HG03139 (cell line): ENCODE measurements at regions not wholly inside any gene's neighbourhood (a gene's known extent, or its start where the extent isn't known, plus 50 kb on each side); places are given as distances from the start of the nearest gene placed in this dataset.

Experiments
- ATAC-seq: cut with Tn5 transposase; IDR thresholded peaks from one replicate; pipeline ENCODE4 v1.9.1; 2021; ENCODE audit not compliant: unreplicated experiment

DNA sequence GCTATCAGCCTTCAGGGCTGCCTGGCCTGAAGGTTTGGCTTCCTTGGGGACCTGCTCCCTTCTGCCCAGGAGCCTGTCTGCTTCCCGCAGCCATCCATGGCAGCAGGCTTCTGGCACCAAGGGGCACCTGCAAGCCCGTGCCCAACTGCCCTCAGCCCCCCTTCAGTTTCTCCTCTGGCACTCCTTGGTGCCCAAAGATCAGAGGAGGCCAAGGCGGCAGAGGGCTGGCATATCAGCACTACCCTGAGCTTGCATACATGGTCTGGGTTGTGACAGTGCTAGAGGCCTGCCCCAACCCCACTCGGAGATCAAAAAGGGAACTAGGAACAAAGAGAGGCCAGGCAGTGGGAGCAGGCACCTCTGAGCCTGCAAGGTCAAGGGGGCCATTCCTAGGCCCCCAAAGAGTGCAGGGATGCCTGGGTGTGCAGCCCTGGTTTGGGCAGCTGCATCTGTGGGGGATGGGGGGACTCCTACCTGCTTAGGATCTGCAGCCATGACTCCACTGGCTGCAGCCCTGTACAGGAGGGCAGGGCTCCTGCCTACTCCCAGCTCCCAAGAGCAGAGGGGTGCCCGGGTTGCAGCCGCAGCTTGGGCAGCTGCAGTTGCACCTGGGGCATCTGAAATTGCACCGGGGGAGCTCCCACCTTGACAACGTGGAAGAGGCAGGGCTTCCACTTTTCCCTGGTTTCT lies 76.2 kb upstream of the TP63 start:
- no peak for ATAC-seq

DNA sequence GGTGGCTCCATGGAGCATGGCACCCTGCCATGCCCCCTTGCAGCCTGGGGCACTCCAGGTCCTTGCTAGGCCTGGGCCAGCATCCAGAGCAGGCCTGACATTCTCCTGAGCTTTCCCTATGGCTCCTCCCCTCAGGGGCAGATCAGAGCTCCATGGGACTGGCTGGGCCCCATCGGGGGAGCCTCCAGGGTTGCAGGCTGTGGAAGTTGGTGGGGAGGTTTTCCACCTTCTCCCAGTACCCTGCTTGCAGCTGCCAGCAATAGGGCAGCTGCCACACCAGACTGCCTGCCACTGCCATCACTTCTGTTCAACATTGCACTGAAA lies 75.7 kb upstream of the TP63 start:
- no peak for ATAC-seq

DNA sequence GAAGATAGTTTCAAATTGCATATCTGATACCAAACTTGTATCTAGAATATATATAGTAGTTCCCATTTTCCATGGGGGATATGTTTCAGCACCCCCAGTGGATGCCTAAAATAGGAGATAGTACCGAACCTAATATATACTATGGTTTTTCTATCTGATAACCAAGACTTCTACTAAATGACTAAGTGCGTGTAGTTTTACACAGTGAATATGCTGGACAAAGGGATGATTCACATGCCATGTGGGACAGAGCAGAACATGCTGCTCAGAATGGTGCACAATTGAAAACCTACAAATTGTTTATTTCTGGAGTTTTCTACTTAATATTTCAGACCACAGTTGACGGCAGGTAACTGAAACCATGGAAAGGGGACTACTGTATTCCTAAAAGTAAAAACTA lies 73.4 kb upstream of the TP63 start:
- ATAC-seq = no peak

DNA sequence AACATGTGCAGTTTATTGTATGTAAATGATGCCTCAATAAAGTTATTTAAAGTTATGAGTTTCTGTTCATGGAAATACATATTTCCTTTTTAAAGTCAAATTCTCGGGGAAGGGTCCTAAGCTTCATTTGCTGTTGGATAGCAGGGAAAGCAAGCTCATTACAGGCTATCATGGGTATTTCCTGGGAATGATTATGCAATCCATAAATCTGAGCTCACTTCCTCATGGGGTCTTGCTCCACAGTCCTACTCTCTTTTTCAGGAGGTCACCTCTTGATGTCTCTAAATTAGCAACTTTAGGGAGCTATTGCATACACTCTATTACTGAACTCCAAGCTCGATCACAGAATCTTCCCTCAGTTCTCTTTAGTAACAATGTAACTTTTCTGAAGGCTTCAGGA lies 69.9 kb upstream of the TP63 start:
- ATAC-seq = no peak

DNA sequence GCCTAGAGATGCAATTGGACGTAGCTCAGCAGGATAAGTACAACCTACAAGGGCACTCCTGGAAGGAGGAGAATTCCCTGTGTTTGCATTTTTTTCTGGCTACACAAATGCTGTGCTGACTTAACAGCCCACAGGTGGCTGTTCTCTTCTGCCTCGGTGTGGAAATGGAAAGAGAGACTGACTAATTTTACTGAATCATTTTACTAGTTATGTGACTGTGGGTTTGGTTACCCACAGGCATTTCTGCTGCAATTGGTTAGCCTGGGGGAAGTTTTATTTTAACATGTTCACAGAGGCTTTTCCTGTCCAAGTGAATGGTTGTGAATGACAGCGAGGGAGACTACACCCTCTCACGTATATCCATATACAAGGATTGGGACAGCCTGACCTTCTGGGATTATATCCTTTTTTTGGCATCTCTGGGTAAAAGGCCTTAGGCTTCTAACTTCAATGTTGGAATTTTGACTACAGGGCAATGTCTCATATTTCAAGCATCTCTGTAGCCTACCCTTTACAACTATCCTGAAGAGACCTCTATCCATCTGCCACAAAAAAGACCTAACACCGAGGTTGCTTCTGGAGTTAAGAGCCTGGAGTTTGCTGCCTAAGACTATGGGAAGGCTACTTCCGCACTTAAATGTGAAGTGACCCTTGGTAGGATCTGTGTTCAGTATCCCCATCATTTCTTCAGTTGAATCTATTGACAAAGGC lies 67.2 kb upstream of the TP63 start:
- peak; percentile 78 for ATAC-seq

DNA sequence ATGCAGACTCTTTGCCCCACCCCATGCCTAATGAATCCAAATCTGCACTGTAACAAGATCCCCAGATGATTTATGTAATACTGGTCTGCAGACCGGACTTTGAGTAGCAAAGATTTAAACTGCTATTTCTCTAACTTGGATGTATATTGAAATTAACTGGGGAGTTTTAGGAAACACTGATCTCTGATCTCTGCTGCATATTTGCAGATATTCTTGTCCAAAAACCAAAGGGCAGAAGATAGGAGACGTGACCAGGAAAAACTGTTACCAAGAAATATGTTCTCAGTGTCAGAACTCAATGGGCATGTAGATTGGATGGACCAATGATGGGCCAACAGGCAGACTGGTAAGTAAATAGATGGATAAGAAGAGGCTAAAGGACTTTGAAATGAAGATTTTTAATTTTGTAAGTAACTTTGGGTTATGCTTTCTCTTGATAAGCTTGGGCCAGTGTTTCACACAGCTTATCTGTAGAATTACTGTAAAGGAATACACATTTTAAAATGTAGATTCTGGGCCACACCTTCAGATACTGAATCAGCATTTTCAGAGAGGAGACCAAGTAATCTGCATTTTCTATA lies 64.5 kb upstream of the TP63 start:
- ATAC-seq = no peak

DNA sequence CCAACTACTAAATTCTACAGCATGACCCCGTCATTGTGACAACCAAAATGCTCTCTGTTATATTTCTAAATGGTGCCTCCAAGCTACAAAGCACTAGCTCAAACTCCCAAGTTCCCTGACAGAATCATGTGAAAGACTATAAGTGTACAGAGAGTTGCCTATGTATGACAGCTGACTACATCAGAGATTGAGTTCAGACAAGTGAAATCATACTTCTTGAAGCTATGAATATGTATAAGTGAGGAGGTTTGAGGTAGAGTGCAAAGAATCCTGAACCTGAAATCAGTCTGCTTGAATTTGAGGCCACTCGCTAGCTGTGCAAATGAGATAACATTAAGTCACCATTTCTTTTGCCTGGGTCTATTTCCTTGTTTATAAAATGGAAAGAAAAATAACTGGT lies 63.9 kb upstream of the TP63 start:
- ATAC-seq = no peak

DNA sequence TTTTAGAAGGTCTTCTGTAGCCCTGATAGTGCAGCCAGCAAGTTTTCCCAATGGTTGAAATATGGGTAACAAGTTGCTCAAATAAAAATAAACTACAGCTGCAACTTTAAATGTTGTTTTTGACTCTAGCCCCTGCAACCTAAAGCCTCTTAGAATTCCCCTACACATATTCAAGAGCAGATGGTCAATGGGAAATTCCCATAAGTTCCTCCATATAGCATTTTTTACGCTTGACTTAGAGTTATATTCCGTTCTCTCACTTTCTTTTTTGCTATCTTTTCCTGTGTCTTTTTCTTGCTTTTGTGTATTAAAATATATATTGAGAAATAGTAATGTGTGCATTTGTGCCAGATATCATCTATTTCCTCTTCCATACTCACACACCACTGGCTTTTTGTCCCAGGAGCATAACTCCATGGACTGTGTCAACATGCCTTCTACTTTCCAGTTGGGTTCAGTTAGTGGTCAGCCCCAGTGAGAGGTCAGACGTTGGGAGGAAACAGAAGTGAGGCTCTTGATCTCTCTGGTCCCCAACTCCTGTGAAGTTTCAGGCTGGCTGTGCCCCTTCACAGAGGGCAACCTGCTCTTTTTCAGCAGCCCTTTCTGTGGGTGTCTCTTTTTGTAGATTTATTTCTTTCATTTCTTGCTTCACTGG lies 63.3 kb upstream of the TP63 start:
- no peak for ATAC-seq

DNA sequence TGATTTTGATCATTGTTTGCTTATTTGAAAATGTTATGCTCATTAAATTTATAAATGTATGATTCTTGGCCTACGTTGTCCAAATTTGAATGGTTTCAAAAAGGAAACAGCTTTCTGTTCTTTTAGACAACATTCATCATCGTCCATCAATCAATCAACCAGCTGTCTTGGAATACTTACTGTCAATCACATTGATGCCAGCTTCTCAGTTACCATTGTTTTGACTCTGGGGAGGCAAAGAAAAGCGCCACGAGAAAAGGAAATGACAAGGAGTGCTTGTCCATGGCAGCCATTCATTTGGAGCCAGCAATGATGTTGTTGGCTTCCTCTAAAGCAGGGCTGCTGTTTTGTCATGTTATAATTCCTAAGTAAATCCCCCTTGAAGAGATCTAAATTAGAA lies 62.2 kb upstream of the TP63 start:
- no peak for ATAC-seq

DNA sequence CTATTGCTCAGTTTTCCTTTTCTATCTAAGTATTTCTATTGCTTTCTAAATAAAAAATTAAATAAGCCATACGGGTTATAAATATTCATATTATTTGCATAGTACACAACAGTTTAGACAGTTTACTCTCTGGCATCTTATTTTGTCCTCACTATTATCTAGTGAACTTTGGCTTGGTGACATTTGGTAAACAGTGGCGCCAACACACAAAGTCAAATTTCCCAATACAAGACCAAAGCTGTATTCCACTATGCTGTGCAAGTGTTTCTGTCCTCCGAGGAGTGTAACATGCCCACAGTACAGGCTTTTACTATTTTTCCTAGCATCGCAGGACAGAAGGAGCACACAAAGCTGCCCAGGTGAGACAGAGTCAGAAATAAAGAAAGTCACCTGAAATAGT lies 61.7 kb upstream of the TP63 start:
- no peak for ATAC-seq

DNA sequence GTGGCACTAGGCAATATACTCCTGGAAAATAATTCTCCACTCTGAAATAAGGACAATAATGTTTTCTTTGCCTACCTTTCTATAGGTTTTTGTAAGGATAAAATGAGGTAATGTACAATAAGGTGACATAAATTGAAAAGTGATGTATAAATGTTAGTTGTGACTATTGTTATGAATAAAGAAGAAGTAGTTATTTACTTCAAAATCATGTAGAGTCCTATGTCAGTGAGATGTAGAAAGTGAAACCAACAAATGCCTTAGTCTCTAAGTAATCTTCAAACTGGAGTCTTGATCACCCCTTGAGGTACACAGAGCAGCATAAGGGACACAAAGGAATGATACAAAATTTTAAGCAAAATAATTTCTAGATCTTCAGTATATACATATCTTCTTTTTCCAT lies 60.3 kb upstream of the TP63 start:
- peak; percentile 43 for ATAC-seq

DNA sequence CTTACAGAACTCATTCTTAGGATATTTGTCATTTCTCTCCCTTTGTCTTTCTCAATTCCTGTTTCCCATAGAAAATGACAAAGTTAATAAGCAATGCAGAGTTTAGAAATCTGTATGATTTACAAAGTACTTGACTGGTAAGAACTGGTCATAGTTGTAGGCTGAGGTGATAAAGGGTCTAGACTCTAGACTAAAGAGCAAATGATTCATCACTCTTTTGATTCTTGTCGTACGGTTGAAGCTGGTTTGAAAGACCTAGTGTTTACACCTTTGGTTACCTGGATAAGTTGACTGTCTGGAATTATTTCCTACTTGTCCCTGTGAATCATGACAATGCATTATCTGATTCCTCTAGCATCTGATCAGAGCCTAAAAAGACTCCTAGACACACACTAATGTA lies 58.9 kb upstream of the TP63 start:
- ATAC-seq = no peak

DNA sequence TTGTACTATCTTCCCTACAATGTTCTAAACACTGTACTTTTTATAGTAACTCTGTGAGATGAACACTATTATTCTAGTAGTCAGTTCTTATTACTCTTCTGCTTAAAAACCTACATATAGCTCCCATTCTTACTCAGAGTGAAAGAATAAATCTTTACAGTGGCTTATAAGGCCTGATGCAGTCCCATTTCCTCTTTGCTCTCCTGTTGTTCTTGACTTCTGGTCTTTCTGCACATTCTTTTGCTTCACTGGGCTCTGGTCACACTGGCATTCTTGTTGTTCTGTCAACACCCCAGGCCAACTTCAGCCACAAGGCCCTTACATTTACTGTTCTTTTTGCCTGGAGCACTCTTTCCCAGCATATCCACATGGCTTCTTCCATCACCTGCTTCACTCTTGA lies 58.2 kb upstream of the TP63 start:
- peak; percentile 45 for ATAC-seq

DNA sequence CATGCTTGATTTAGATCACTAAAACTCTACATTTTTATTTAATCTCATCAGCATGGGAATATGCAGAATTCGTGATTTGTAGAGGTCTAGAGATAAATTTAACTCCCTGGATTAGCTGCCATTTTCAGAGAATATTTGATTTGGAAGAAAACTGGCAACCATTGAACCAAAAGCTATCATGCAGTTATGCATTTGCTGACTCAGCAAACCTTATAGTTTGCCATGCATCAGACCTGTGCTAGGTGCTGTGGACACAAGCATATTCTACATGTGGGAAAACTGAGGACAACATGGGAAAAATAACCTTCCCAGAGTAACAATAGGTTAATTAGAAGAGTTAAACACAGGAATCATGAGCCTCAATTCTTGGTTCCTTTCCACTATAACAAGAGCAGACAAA lies 54.7 kb upstream of the TP63 start:
- ATAC-seq = no peak

DNA sequence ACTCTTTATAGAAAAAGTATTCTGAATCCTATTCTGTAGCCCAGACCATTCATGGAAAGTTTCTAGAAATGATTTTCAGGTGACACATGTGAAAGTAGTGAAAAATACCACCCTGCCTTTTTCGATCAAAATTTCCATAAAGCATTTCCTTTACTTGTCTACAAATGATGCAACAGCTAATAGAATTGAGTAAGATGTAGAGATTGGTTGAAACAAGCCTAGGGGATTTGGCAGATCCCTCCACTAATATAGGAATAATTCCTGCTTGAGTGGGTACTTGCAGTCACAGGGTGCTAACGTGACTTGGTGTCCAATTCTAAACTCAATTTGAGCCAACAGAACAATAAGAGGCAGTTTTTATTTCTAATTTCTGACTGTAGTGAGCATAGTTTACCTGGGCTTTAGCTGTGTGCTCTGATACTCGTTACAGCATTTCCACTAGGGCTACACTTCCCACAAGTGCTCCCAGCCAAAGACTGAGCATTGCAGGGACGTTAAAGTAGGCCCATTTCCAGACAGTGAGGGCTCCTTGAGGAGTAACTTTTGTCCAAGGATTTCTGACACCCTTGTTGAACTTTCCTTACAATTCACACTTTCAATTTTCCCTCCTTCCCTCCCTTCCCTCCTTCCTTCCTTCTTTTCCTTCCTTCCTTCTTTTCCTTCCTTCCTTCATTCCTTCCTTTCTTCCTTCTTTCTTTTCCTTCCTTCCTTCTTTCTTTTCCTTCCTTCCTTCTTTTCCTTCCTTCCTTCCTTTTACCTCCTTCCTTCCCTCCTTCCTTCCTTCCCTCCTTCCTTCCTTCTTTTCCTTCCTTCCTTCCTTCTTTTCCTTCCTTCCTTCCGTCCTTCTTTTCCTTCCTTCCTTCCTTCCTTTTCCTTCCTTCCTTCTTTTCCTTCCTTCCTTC lies 53.9 kb upstream of the TP63 start:
- no peak for ATAC-seq

DNA sequence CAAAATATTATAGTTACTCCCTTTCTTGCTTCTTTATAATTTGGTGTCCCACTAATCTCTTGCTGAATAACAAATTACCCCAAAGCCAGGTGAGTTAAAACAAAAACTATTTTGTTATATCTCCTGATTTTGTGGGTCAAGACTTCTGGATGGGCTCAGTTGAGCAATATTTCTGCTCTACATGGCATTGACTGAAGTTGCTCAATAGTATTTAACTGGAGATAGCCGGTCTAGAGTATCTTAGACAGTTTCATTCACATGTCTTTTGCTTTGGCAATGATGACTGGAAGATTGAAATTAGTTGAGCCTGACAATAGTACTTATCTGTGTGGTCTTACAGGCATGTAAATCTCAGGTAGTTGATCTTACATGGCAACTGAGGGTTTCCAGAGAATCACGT lies 51.0 kb upstream of the TP63 start:
- ATAC-seq = no peak
